Mesothelial cell of epicardium (in vitro differentiated cells): ENCODE measurements at regions not wholly inside any gene's neighbourhood (a gene's known extent, or its start where the extent isn't known, plus 50 kb on each side); places are given as distances from the start of the nearest gene placed in this dataset.

Experiments
- DNase-seq, 2 experiments: peaks; one replicate each; pipeline ENCODE4 v3.0.0; 2021; ENCODE audit warnings: low spot score in 2 of 2; ENCODE audit not compliant: unreplicated experiment in 2 of 2
- H3K27ac Mint-ChIP-seq: 2 replicates; pipeline ENCODE4 v1.8.0; 2021; ENCODE audit warnings: mixed read lengths
- H3K27me3 Mint-ChIP-seq: 2 replicates; pipeline ENCODE4 v1.8.0; 2021; ENCODE audit warnings: low read depth, mixed read lengths
- H3K36me3 Mint-ChIP-seq: 2 replicates; pipeline ENCODE4 v1.8.0; 2021; ENCODE audit warnings: mixed read lengths
- H3K4me1 Mint-ChIP-seq: 2 replicates; pipeline ENCODE4 v1.8.0; 2021; ENCODE audit warnings: mixed read lengths
- H3K4me3 Mint-ChIP-seq: 2 replicates; pipeline ENCODE4 v1.8.0; 2021; ENCODE audit warnings: mild to moderate bottlenecking, moderate library complexity, mixed read lengths
- H3K9me3 Mint-ChIP-seq: 2 replicates; pipeline ENCODE4 v1.8.0; 2021; ENCODE audit warnings: mixed read lengths
- CTCF ChIP-seq: fragments of 200-600 bp; sonication (generic); IDR thresholded peaks from one replicate; pipeline ENCODE4 v1.5.0; 2021; ENCODE audit warnings: antibody characterized with exemption; ENCODE audit not compliant: unreplicated experiment

- peaks cover 53% of the 10 kb centered on the region for H3K9me3 Mint-ChIP-seq
- no peak overlapping the region for H3K4me3 Mint-ChIP-seq
- H3K4me1 Mint-ChIP-seq: no peaks in the 10 kb centered on the region
- TF ChIP-seq CTCF: no peak
- H3K36me3 Mint-ChIP-seq: peaks cover 9% of the 10 kb centered on the region
- no peaks in the 10 kb centered on the region for H3K27me3 Mint-ChIP-seq
- DNase-seq: no peak
- no peak overlapping the region for H3K27ac Mint-ChIP-seq
Measured at GRCh38 chr10:36195364-36195763, 553.3 kb upstream of the FZD8 start.

GRCh38 chr10:36194276-36194675 lies 552.2 kb upstream of the FZD8 start:
- no peak for TF ChIP-seq CTCF
- no peak overlapping the region for H3K4me3 Mint-ChIP-seq
- H3K4me1 Mint-ChIP-seq: no peaks in the 10 kb centered on the region
- peaks cover 59% of the 10 kb centered on the region for H3K9me3 Mint-ChIP-seq
- no peak for DNase-seq
- H3K27ac Mint-ChIP-seq: no peak overlapping the region
- no peaks in the 10 kb centered on the region for H3K27me3 Mint-ChIP-seq
- H3K36me3 Mint-ChIP-seq: peaks cover 10% of the 10 kb centered on the region

- Mint-ChIP-seq H3K36me3 (peaks cover 10% of the 10 kb centered on the region), H3K4me3 (no peak overlapping the region), H3K9me3 (peaks cover 40% of the 10 kb centered on the region), H3K4me1 (peaks cover 3% of the 10 kb centered on the region), H3K27me3 (no peaks in the 10 kb centered on the region), H3K27ac (no peak overlapping the region)
- no peak for DNase-seq
- no peak for TF ChIP-seq CTCF
Measured at GRCh38 chr10:36191009-36191408, 548.9 kb upstream of the FZD8 start.

GRCh38 chr10:36188461-36188860 lies 546.4 kb upstream of the FZD8 start:
- Mint-ChIP-seq H3K27ac (no peak overlapping the region), H3K36me3 (peaks cover 10% of the 10 kb centered on the region), H3K9me3 (peaks cover 28% of the 10 kb centered on the region), H3K4me3 (no peak overlapping the region), H3K27me3 (no peaks in the 10 kb centered on the region), H3K4me1 (peaks cover 3% of the 10 kb centered on the region)
- DNase-seq: no peak
- no peak for TF ChIP-seq CTCF

- Mint-ChIP-seq H3K9me3 (peaks cover 24% of the 10 kb centered on the region), H3K4me1 (peaks cover 4% of the 10 kb centered on the region), H3K4me3 (no peak overlapping the region), H3K27ac (no peak overlapping the region), H3K27me3 (no peaks in the 10 kb centered on the region), H3K36me3 (peaks cover 10% of the 10 kb centered on the region)
- TF ChIP-seq CTCF: no peak
- no peak for DNase-seq
Measured at GRCh38 chr10:36188080-36188453, 546.0 kb upstream of the FZD8 start.
